Colon (tissue), 2 donors: ENCODE measurements at regions not wholly inside any gene's neighbourhood (a gene's known extent, or its start where the extent isn't known, plus 50 kb on each side); places are given as distances from the start of the nearest gene placed in this dataset.
"Not testable (repeated sequence)": the region's sequence is repeated elsewhere in the genome, so short reads cannot be mapped to it uniquely, and the experiment has no call there.

Experiments
- FAIRE-seq: peaks from 2 replicates; lab custom pipeline; 2012; peaks lifted over from hg19 to GRCh38; lab: Jason Lieb, UNC
- donor health status: control.
- donor health status: control.

- FAIRE-seq, result no peak
These were observed 1336.7 kb downstream of the CDH11 start for GRCh38 chr16:63785170-63785569.

DNA sequence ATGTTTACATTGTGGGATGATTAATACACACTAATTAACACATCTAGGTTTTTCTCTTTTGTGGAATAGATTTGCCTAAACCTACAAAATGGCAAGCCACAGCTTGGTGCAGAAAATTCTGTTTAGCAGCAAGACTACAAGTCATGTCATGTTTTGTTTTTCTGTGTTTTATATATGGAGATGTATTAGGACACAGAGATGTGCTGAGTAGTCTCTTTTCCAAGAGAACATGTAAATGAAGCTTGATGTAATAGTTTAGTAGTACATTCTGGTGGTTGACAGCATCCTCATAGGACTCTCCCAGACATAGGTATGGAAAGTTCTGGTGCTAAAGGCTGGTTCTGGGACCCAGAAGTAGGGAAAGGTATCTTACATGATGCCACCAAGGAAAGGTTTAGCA lies 1345.4 kb downstream of the CDH11 start:
- FAIRE-seq, result no peak

- no peak for FAIRE-seq
These were observed 1345.8 kb downstream of the CDH11 start for GRCh38 chr16:63776034-63776433.

GRCh38 chr16:63774302-63774701 lies 1347.6 kb downstream of the CDH11 start:
- no peak for FAIRE-seq

DNA sequence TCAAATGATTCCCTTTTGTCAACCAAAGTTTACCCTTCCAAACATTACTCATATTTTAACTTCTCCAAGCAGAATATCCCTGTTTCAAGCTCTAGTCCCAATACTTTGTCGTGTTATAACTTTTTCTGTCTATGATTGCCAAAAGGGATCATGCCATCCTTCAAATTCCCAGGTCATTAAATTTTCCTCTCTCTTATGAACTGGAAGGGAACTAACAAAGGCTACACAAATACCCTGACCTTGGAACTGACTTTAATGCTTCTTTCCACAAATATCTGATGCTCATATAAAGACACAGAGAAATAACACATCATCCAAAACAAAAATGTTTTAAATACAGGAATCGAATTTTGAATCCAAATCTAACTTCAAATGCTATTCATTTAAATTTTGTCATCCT lies 1352.7 kb downstream of the CDH11 start:
- no peak for FAIRE-seq

DNA sequence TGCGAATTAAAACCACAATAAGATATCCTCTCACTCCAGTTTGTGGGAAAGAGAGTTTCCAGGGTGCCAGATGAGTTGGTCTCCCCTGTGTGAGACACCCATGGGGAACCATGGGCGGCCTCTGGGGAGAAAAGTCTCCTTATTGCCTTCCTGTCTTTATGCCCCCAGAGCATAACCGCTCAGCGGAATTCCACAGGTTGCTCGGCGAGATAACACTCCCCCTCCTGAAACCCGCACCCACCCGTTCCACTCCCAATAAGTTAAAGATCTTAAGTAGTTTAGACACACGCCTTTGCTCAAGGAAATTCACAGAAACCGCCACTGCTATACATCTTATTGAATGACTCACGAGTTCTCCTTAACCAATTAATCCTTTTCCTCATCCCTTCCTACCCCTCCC lies 1361.6 kb downstream of the CDH11 start:
- FAIRE-seq, result not testable (repeated sequence)

GRCh38 chr16:63752347-63752746 lies 1369.5 kb downstream of the CDH11 start:
- no peak for FAIRE-seq

- FAIRE-seq, result no peak
These were observed 1372.6 kb downstream of the CDH11 start for GRCh38 chr16:63749276-63749675.

- no peak for FAIRE-seq
These were observed 1376.4 kb downstream of the CDH11 start for GRCh38 chr16:63745456-63745855.

GRCh38 chr16:63744077-63744874 lies 1377.6 kb downstream of the CDH11 start:
- FAIRE-seq, result no peak

GRCh38 chr16:63742150-63742549 lies 1379.7 kb downstream of the CDH11 start:
- FAIRE-seq, result no peak

- FAIRE-seq, result no peak
These were observed 1384.2 kb downstream of the CDH11 start for GRCh38 chr16:63737633-63738032.

DNA sequence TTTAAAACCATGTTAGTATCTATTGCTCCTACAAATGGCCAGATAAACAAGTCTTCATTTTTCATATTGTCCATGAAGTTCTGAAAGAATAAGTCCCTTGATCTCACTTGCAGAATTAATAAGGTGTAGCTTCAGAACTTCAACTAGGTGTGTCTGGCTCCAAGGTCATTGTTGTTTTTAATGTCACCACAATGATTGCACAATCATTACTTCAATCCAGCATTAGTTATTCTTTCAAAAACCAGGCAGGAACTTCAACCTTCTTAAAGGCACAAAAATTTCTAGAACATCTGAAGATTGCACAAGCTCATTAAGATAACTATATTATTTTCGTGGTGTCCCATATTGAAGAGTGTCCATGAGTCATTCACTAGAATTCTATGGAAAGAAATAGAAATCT lies 1386.4 kb downstream of the CDH11 start:
- no peak for FAIRE-seq

- no peak for FAIRE-seq
These were observed 1401.0 kb downstream of the CDH11 start for GRCh38 chr16:63720848-63721247.

- no peak for FAIRE-seq
These were observed 1401.9 kb downstream of the CDH11 start for GRCh38 chr16:63719926-63720325.

DNA sequence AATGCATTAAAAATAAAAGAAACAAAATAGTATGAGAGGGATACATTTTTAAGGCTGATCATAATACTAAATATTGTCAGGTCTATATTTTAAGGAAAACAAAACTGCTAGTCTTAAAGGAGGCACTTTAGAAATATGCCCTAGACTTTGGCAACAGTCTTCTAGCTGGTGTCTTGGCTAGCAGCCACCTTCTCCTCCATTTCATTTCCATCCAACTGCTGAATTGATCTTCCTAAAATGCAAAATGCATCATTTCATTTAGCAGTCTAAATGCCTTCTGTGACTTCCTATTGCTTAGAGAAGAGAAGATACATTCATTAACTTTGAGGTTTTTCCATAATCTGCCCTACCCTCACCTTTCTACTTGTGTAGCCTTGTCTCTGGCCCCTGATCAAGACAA lies 1404.1 kb downstream of the CDH11 start:
- FAIRE-seq, result no peak

- FAIRE-seq, result no peak
These were observed 1407.0 kb downstream of the CDH11 start for GRCh38 chr16:63714876-63715275.

DNA sequence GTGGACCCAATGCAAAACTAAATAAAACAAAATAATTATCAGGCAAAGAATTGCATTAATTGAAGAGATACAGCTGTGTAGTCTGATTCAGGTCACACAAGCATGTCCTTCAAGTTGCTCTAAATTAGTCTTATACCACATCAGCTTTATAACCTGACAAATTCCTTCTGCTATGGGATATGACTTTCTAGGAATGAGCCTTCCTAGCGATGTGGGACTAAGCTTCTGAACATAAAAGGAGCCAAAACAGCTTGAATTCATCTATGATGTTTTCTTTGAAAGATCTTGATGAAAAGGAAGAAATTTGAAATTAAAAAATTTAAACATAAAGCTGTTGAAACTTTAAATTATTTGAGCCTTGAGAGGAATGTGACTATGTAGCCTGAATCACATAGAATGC lies 1409.1 kb downstream of the CDH11 start:
- FAIRE-seq, result no peak

DNA sequence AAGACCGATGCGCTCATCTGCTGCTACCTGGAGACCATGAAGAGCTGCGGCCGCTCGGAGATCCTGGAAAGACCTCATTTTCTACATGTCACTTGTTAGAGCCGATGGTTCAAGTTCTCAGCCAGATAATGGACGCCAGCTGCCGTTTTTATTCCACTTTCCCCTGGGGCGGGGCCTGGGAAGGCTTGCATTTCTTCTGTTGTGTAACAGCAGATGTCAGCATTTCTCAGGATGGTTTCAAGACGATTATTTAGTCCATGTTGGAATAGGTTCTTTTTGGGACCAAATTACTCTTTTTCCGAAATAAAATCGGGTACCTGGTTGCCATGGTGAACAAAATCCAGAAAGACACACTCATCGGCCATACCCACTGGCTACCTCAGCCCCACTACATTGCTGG lies 1418.3 kb downstream of the CDH11 start:
- FAIRE-seq, result no peak

GRCh38 chr16:63702981-63703590 lies 1418.8 kb downstream of the CDH11 start:
- no peak for FAIRE-seq

- no peak for FAIRE-seq
These were observed 1424.1 kb downstream of the CDH11 start for GRCh38 chr16:63697736-63698135.

DNA sequence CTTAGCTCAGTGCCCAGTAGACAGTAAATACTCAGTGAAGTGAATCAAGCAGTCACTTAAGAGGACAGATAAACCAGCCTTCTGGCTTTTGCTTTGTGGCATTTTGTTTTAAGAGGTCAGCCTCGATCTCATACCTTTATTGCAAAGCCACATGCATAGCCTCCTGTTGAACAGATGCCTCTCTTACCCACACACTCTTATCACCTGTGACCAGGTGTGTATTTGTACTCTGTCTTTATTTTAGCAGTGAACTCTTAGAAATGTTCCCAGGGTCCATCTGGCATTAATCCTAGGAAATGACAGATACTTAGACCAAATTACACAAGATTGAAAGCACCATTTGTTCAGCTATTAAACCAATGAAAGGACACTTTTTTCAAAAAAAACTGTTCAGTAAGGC lies 1426.5 kb downstream of the CDH11 start:
- FAIRE-seq, result no peak

GRCh38 chr16:63690961-63691360 lies 1430.9 kb downstream of the CDH11 start:
- no peak for FAIRE-seq

DNA sequence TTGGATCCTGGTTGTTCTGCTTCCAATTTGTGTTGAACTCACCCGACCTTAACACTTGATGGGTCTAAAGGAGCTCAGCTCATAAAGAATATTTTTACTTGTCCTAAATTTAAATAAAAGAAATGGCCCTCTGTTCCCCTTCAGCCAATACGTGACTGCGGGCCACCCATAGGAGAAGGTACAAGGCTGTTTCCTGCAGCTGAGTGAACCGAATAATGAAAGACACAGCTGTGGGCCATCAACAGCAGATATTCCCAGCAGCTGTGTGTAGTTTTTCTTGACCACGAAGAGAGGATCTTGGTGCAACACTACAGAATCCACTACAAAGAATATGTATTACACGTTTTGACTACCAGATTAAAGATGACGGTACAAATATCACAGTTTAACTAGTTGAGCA lies 1431.6 kb downstream of the CDH11 start:
- no peak for FAIRE-seq
